HFFc6 (cell line): ENCODE measurements at regions not wholly inside any gene's neighbourhood (a gene's known extent, or its start where the extent isn't known, plus 50 kb on each side); places are given as distances from the start of the nearest gene placed in this dataset.
"Not testable (repeated sequence)": the region's sequence is repeated elsewhere in the genome, so short reads cannot be mapped to it uniquely, and the experiment has no call there.

Experiments used
- DNase-seq: peaks from one replicate; pipeline ENCODE4 v3.0.0-alpha.2; 2018
- H3K27ac Mint-ChIP-seq: 2 replicates; pipeline ENCODE4 v1.8.0; 2020; ENCODE audit warnings: mild to moderate bottlenecking, mixed read lengths
- H3K27me3 Mint-ChIP-seq: 2 replicates; pipeline ENCODE4 v1.8.0; 2021; ENCODE audit warnings: mild to moderate bottlenecking, moderate library complexity, mixed read lengths; ENCODE audit not compliant: insufficient read depth
- H3K36me3 Mint-ChIP-seq: 2 replicates; pipeline ENCODE4 v1.8.0; 2021; ENCODE audit warnings: low read depth, mixed read lengths
- H3K4me1 Mint-ChIP-seq: 2 replicates; pipeline ENCODE4 v1.8.0; 2020; ENCODE audit warnings: low read depth, mixed read lengths
- H3K4me3 Mint-ChIP-seq: 2 replicates; pipeline ENCODE4 v1.8.0; 2020; ENCODE audit warnings: mild to moderate bottlenecking, moderate library complexity, mixed read lengths
- H3K9me3 Mint-ChIP-seq: 2 replicates; pipeline ENCODE4 v1.8.0; 2020; ENCODE audit warnings: mild to moderate bottlenecking, mixed read lengths
- CTCF ChIP-seq: fragments of 200-600 bp; sonication (generic); IDR thresholded peaks from 2 replicates; pipeline ENCODE4 v1.5.0; 2021; ENCODE audit warnings: antibody characterized with exemption, mild to moderate bottlenecking

- Mint-ChIP-seq H3K36me3 (no peaks in the 10 kb centered on the region), H3K4me1 (no peaks in the 10 kb centered on the region), H3K27ac (no peak overlapping the region), H3K4me3 (no peak overlapping the region), H3K9me3 (peaks cover 60% of the 10 kb centered on the region), H3K27me3 (no peaks in the 10 kb centered on the region)
- TF ChIP-seq CTCF, result no peak
- DNase-seq, result no peak
Measured at GRCh38 chr1:189315035-189315901, 1162.4 kb downstream of the BRINP3 start.

- Mint-ChIP-seq H3K36me3 (no peaks in the 10 kb centered on the region), H3K4me3 (no peak overlapping the region), H3K27me3 (no peaks in the 10 kb centered on the region), H3K27ac (no peak overlapping the region), H3K9me3 (peaks cover 22% of the 10 kb centered on the region), H3K4me1 (no peaks in the 10 kb centered on the region)
- DNase-seq, result no peak
- no peak for TF ChIP-seq CTCF
Measured at GRCh38 chr1:189323091-189323490, 1154.6 kb downstream of the BRINP3 start.

GRCh38 chr1:189331071-189331470, 1146.6 kb downstream of the BRINP3 start:
- H3K9me3 Mint-ChIP-seq, result peaks cover 53% of the 10 kb centered on the region
- not testable (repeated sequence) for H3K36me3 Mint-ChIP-seq, H3K4me3 Mint-ChIP-seq, H3K27me3 Mint-ChIP-seq, H3K27ac Mint-ChIP-seq, H3K4me1 Mint-ChIP-seq, DNase-seq

- no peak for TF ChIP-seq CTCF
Measured at GRCh38 chr1:189336115-189337100, 1141.3 kb downstream of the BRINP3 start.

GRCh38 chr1:189349607-189350006, 1128.1 kb downstream of the BRINP3 start:
- Mint-ChIP-seq H3K4me1 (no peaks in the 10 kb centered on the region), H3K9me3 (peaks cover 26% of the 10 kb centered on the region), H3K27ac (no peak overlapping the region), H3K36me3 (0 out of 2 replicates have a peak, but pooled peaks cover 3% of the 10 kb centered on the region), H3K4me3 (no peak overlapping the region), H3K27me3 (no peaks in the 10 kb centered on the region)
- TF ChIP-seq CTCF, result no peak
- DNase-seq, result no peak

More at GRCh38 chr1:189336115-189337100, 1141.3 kb downstream of the BRINP3 start:
- no peak overlapping the region for H3K4me3 Mint-ChIP-seq
- peaks cover 53% of the 10 kb centered on the region for H3K9me3 Mint-ChIP-seq
- no peak for DNase-seq
- H3K27me3 Mint-ChIP-seq, result no peaks in the 10 kb centered on the region
- H3K36me3 Mint-ChIP-seq, result no peaks in the 10 kb centered on the region; the same call in 1 of the 2 replicates
- no peaks in the 10 kb centered on the region for H3K4me1 Mint-ChIP-seq
- H3K27ac Mint-ChIP-seq, result no peak overlapping the region
